MM.1S (cell line): ENCODE measurements at regions not wholly inside any gene's neighbourhood (a gene's known extent, or its start where the extent isn't known, plus 50 kb on each side); places are given as distances from the start of the nearest gene placed in this dataset.

Experiments used
- DNase-seq: peaks from one replicate; pipeline ENCODE4 v3.0.0-alpha.2; 2015
- H2AFZ ChIP-seq: fragments of 300-600 bp; sonication (generic); 2 replicates; pipeline ENCODE4 v1.6.0; 2016; ENCODE audit warnings: antibody characterized with exemption, low read length
- H3F3A ChIP-seq: fragments of 300-600 bp; sonication (generic); 2 replicates; pipeline ENCODE4 v1.6.1; 2016; ENCODE audit warnings: mild to moderate bottlenecking, antibody characterized with exemption, low read length, moderate library complexity, mixed read lengths; ENCODE audit not compliant: insufficient read depth
- H3K27ac ChIP-seq: fragments of 300-600 bp; sonication (generic); 2 replicates; pipeline ENCODE4 v1.5.1; 2016; ENCODE audit warnings: mild to moderate bottlenecking, low read length
- H3K27me3 ChIP-seq: fragments of 300-600 bp; sonication (generic); replicated peaks from 2 replicates; pipeline ENCODE4 v1.6.0; 2016; ENCODE audit warnings: low read length; ENCODE audit not compliant: insufficient read depth
- H3K36me3 ChIP-seq: fragments of 300-600 bp; sonication (generic); replicated peaks from 2 replicates; pipeline ENCODE4 v1.6.1; 2016; ENCODE audit warnings: mild to moderate bottlenecking, low read length, mixed read lengths; ENCODE audit not compliant: insufficient read depth
- H3K4me1 ChIP-seq: fragments of 300-600 bp; sonication (generic); 2 replicates; pipeline ENCODE4 v1.6.1; 2016; ENCODE audit warnings: low read length, mixed read lengths
- H3K4me2 ChIP-seq: fragments of 300-600 bp; sonication (generic); 2 replicates; pipeline ENCODE4 v1.6.0; 2016; ENCODE audit warnings: low read depth, low read length
- H3K4me3 ChIP-seq: fragments of 300-600 bp; sonication (generic); 2 replicates; pipeline ENCODE4 v1.5.1; 2016; ENCODE audit warnings: low read length, mixed read lengths
- H3K79me2 ChIP-seq: fragments of 300-600 bp; sonication (generic); 2 replicates; pipeline ENCODE4 v1.6.1; 2016; ENCODE audit warnings: mixed run types, low read length, mixed read lengths
- H3K9ac ChIP-seq: fragments of 300-600 bp; sonication (generic); 2 replicates; pipeline ENCODE4 v1.6.1; 2016; ENCODE audit warnings: low read length, mixed read lengths
- H3K9me2 ChIP-seq: fragments of 300-600 bp; sonication (generic); replicated peaks from 2 replicates; pipeline ENCODE4 v1.6.1; 2016; ENCODE audit warnings: mild to moderate bottlenecking, low read length, mixed read lengths; ENCODE audit not compliant: insufficient read depth
- H3K9me3 ChIP-seq: fragments of 300-600 bp; sonication (generic); replicated peaks from 2 replicates; pipeline ENCODE4 v1.6.1; 2016; ENCODE audit warnings: mild to moderate bottlenecking, low read length, mixed read lengths; ENCODE audit not compliant: insufficient read depth
- H4K20me1 ChIP-seq: fragments of 300-600 bp; sonication (generic); 2 replicates; pipeline ENCODE4 v1.6.1; 2016; ENCODE audit warnings: mild to moderate bottlenecking, low read length, moderate library complexity, mixed read lengths; ENCODE audit not compliant: insufficient read depth
- CTCF ChIP-seq: fragments of 300-600 bp; sonication (generic); IDR thresholded peaks from 2 replicates; pipeline ENCODE4 v1.5.1; 2016; ENCODE audit warnings: antibody characterized with exemption, low read length, mixed read lengths
- EZH2 ChIP-seq: fragments of 300-600 bp; sonication (generic); optimal IDR thresholded peaks from 2 replicates; pipeline ENCODE3; 2017; ENCODE audit warnings: low read depth, mild to moderate bottlenecking, antibody characterized with exemption, low read length, mixed read lengths
- EZH2phosphoT487 ChIP-seq: fragments of 300-600 bp; sonication (generic); IDR thresholded peaks from 2 replicates; pipeline ENCODE4 v1.6.1; 2018; ENCODE audit warnings: antibody characterized with exemption, low read length

- no peak overlapping the region for H3K4me3 ChIP-seq
- no peak for DNase-seq
- no peaks in the 10 kb centered on the region for H3K9me3 ChIP-seq
- H3K9ac ChIP-seq = no peak overlapping the region
- TF ChIP-seq EZH2 (no peak), CTCF (no peak), EZH2phosphoT487 (no peak)
- H2AFZ ChIP-seq = no peak overlapping the region
- no peak overlapping the region for H3K4me2 ChIP-seq
- no peaks in the 10 kb centered on the region for H3K9me2 ChIP-seq
- H3K79me2 ChIP-seq = no peaks in the 10 kb centered on the region
- H3K4me1 ChIP-seq = no peaks in the 10 kb centered on the region
- H3K27ac ChIP-seq = no peak overlapping the region
- H3F3A ChIP-seq = no peaks in the 10 kb centered on the region
- H4K20me1 ChIP-seq = no peaks in the 10 kb centered on the region
- peaks cover 13% of the 10 kb centered on the region; the same call in 1 of the 2 replicates for H3K27me3 ChIP-seq
- H3K36me3 ChIP-seq = no peaks in the 10 kb centered on the region
Measured at GRCh38 chr16:88195269-88195705, 187.5 kb upstream of the ZNF469 start.

- TF ChIP-seq CTCF (no peak), EZH2phosphoT487 (no peak), EZH2 (no peak)
- no peaks in the 10 kb centered on the region for H3K4me1 ChIP-seq
- H3K4me2 ChIP-seq = no peak overlapping the region
- no peak overlapping the region for H3K9ac ChIP-seq
- no peak overlapping the region for H3K27ac ChIP-seq
- H3K9me3 ChIP-seq = no peaks in the 10 kb centered on the region
- H3F3A ChIP-seq = no peaks in the 10 kb centered on the region
- H3K36me3 ChIP-seq = no peaks in the 10 kb centered on the region
- H3K79me2 ChIP-seq = no peaks in the 10 kb centered on the region
- no peaks in the 10 kb centered on the region for H3K9me2 ChIP-seq
- H2AFZ ChIP-seq = no peak overlapping the region
- no peak overlapping the region for H3K4me3 ChIP-seq
- peaks cover 13% of the 10 kb centered on the region; the same call in 1 of the 2 replicates for H3K27me3 ChIP-seq
- H4K20me1 ChIP-seq = no peaks in the 10 kb centered on the region
- no peak for DNase-seq
Measured at GRCh38 chr16:88195911-88196465, 186.8 kb upstream of the ZNF469 start.

GRCh38 chr16:88196471-88197400, 186.0 kb upstream of the ZNF469 start:
- no peak overlapping the region for H3K27ac ChIP-seq
- peaks cover 13% of the 10 kb centered on the region; the same call in 1 of the 2 replicates for H3K27me3 ChIP-seq
- TF ChIP-seq CTCF (no peak), EZH2phosphoT487 (no peak), EZH2 (no peak)
- H3K9me3 ChIP-seq = no peaks in the 10 kb centered on the region
- no peak overlapping the region for H3K9ac ChIP-seq
- H3K4me1 ChIP-seq = no peaks in the 10 kb centered on the region
- no peak overlapping the region for H3K4me2 ChIP-seq
- no peak for DNase-seq
- H3K9me2 ChIP-seq = no peaks in the 10 kb centered on the region
- no peaks in the 10 kb centered on the region for H3K36me3 ChIP-seq
- no peaks in the 10 kb centered on the region for H3K79me2 ChIP-seq
- H2AFZ ChIP-seq = no peak overlapping the region
- H4K20me1 ChIP-seq = no peaks in the 10 kb centered on the region
- H3F3A ChIP-seq = no peaks in the 10 kb centered on the region
- no peak overlapping the region for H3K4me3 ChIP-seq
